H9 (cell line): ENCODE measurements at regions not wholly inside any gene's neighbourhood (a gene's known extent, or its start where the extent isn't known, plus 50 kb on each side); places are given as distances from the start of the nearest gene placed in this dataset.

Source experiments
- DNase-seq: peaks from one replicate; pipeline ENCODE4 v3.0.0-alpha.2; 2017
- H2AFZ ChIP-seq: one replicate; pipeline ENCODE4 v1.6.1; 2013; ENCODE audit warnings: mild to moderate bottlenecking, low read length, control low read depth, moderate library complexity
- H2AK5ac ChIP-seq: 2 replicates; pipeline ENCODE4 v1.6.1; 2013; ENCODE audit warnings: low read length, control low read depth, mixed read lengths; ENCODE audit not compliant: insufficient read length
- H2BK120ac ChIP-seq: one replicate; pipeline ENCODE4 v1.6.1; 2013; ENCODE audit warnings: low read depth, mild to moderate bottlenecking, low read length, control low read depth, inconsistent platforms; ENCODE audit not compliant: poor library complexity, severe bottlenecking
- H2BK12ac ChIP-seq: 2 replicates; pipeline ENCODE4 v1.6.1; 2013; ENCODE audit warnings: low read length, control low read depth, mixed read lengths, low read depth; ENCODE audit not compliant: insufficient read length
- H2BK15ac ChIP-seq: 2 replicates; pipeline ENCODE4 v1.6.1; 2013; ENCODE audit warnings: low read depth, low read length, control low read depth
- H2BK20ac ChIP-seq: one replicate; pipeline ENCODE4 v1.6.1; 2013; ENCODE audit warnings: low read depth, mild to moderate bottlenecking, low read length, control low read depth, inconsistent platforms; ENCODE audit not compliant: poor library complexity, severe bottlenecking
- H2BK5ac ChIP-seq: 2 replicates; pipeline ENCODE4 v1.6.1; 2013; ENCODE audit warnings: low read length, control low read depth, mixed read lengths; ENCODE audit not compliant: insufficient read length
- H3K14ac ChIP-seq: 2 replicates; pipeline ENCODE4 v1.6.1; 2013; ENCODE audit warnings: low read length, control low read depth; ENCODE audit not compliant: insufficient read depth
- H3K18ac ChIP-seq: 2 replicates; pipeline ENCODE4 v1.6.1; 2013; ENCODE audit warnings: low read depth, mild to moderate bottlenecking, mixed read lengths, low read length, control low read depth; ENCODE audit not compliant: insufficient read length
- H3K23ac ChIP-seq: 2 replicates; pipeline ENCODE4 v1.6.1; 2013; ENCODE audit warnings: low read length, control low read depth, mixed read lengths, low read depth; ENCODE audit not compliant: insufficient read length
- H3K23me2 ChIP-seq: 2 replicates; pipeline ENCODE4 v1.6.1; 2013; ENCODE audit warnings: low read depth, mild to moderate bottlenecking, mixed read lengths, low read length, control low read depth; ENCODE audit not compliant: insufficient read length, poor library complexity, severe bottlenecking
- H3K27ac ChIP-seq: 2 replicates; pipeline ENCODE4 v1.5.1; 2013; ENCODE audit warnings: low read length, control low read depth, mixed read lengths, low read depth; ENCODE audit not compliant: insufficient read length
- H3K27me3 ChIP-seq: 2 replicates; pipeline ENCODE4 v1.6.1; 2013; ENCODE audit warnings: low read length, control low read depth, inconsistent platforms; ENCODE audit not compliant: insufficient read depth
- H3K4ac ChIP-seq: 2 replicates; pipeline ENCODE4 v1.6.1; 2013; ENCODE audit warnings: low read depth, mild to moderate bottlenecking, control low read depth, inconsistent platforms, low read length, moderate library complexity
- H3K4me1 ChIP-seq: 2 replicates; pipeline ENCODE4 v1.6.1; 2013; ENCODE audit warnings: low read length, control low read depth, inconsistent platforms; ENCODE audit not compliant: insufficient read depth
- H3K4me2 ChIP-seq: 2 replicates; pipeline ENCODE4 v1.6.1; 2013; ENCODE audit warnings: low read length, control low read depth, mixed read lengths; ENCODE audit not compliant: insufficient read length, insufficient read depth
- H3K56ac ChIP-seq: 2 replicates; pipeline ENCODE4 v1.6.1; 2013; ENCODE audit warnings: low read depth, mild to moderate bottlenecking, mixed read lengths, low read length, control low read depth; ENCODE audit not compliant: insufficient read length
- H3K79me1 ChIP-seq: 2 replicates; pipeline ENCODE4 v1.6.1; 2013; ENCODE audit warnings: low read depth, mild to moderate bottlenecking, moderate library complexity, low read length, control low read depth, inconsistent platforms; ENCODE audit not compliant: insufficient read depth, poor library complexity, severe bottlenecking
- H3K79me2 ChIP-seq: 2 replicates; pipeline ENCODE4 v1.6.1; 2013; ENCODE audit warnings: low read length, control low read depth, inconsistent platforms; ENCODE audit not compliant: insufficient read depth
- H3K9ac ChIP-seq: 2 replicates; pipeline ENCODE4 v1.6.1; 2013; ENCODE audit warnings: low read length, control low read depth, mixed read lengths; ENCODE audit not compliant: insufficient read length; ENCODE audit errors: extremely low read depth
- H3K9me3 ChIP-seq: one replicate; pipeline ENCODE4 v1.6.1; 2013; ENCODE audit warnings: low read depth, low read length, inconsistent platforms; ENCODE audit not compliant: control insufficient read depth
- H3T11ph ChIP-seq: one replicate; pipeline ENCODE4 v1.6.1; 2013; ENCODE audit warnings: mild to moderate bottlenecking, low read length, control low read depth, inconsistent platforms
- H4K20me1 ChIP-seq: one replicate; pipeline ENCODE4 v1.6.1; 2013; ENCODE audit not compliant: control insufficient read depth, insufficient read length, insufficient read depth
- H4K5ac ChIP-seq: 2 replicates; pipeline ENCODE4 v1.6.1; 2013; ENCODE audit warnings: low read depth, mild to moderate bottlenecking, mixed read lengths, low read length, control low read depth; ENCODE audit not compliant: insufficient read length
- H4K8ac ChIP-seq: replicated peaks from 2 replicates; pipeline ENCODE4 v1.6.1; 2013; ENCODE audit warnings: low read length, control low read depth, mixed read lengths, low read depth; ENCODE audit not compliant: insufficient read length
- H4K91ac ChIP-seq: 2 replicates; pipeline ENCODE4 v1.6.1; 2013; ENCODE audit warnings: low read depth, mild to moderate bottlenecking, moderate library complexity, mixed read lengths, low read length, control low read depth; ENCODE audit not compliant: insufficient read length
- H3K27ac Mint-ChIP-seq, 3 experiments: 2 replicates in 2 of 3; 3 replicates in 1 of 3; pipeline ENCODE4 v1.8.0; 2020 to 2021; ENCODE audit warnings: mixed read lengths in 3 of 3, mild to moderate bottlenecking in 1 of 3, moderate library complexity in 1 of 3
- H3K27me3 Mint-ChIP-seq: 2 replicates; pipeline ENCODE4 v1.8.0; 2021; ENCODE audit warnings: low read depth, mild to moderate bottlenecking, moderate library complexity, mixed read lengths
- H3K36me3 Mint-ChIP-seq, 3 experiments: 2 replicates in 2 of 3; 3 replicates in 1 of 3; pipeline ENCODE4 v1.8.0; 2020 to 2021; ENCODE audit warnings: low read depth in 3 of 3, mixed read lengths in 3 of 3; ENCODE audit not compliant: insufficient read depth in 1 of 3
- H3K4me1 Mint-ChIP-seq, 2 experiments: 2 replicates each; pipeline ENCODE4 v1.8.0; 2020; ENCODE audit warnings: mixed read lengths in 2 of 2
- H3K4me3 Mint-ChIP-seq, 2 experiments: 2 replicates in 1 of 2; 3 replicates in 1 of 2; pipeline ENCODE4 v1.8.0; 2020 to 2021; ENCODE audit warnings: mild to moderate bottlenecking in 2 of 2, mixed read lengths in 2 of 2, moderate library complexity in 1 of 2
- H3K9me3 Mint-ChIP-seq, 2 experiments: 2 replicates in 1 of 2; 3 replicates in 1 of 2; pipeline ENCODE4 v1.8.0; 2020; ENCODE audit warnings: mild to moderate bottlenecking in 2 of 2, mixed read lengths in 2 of 2, moderate library complexity in 1 of 2
- WGBS: extraction: QIAGEN DNeasy Blood & Tissue Kit; methylation state at CpG from one replicate; pipeline ENCODE4 v1.1.7; 2013; ENCODE audit warnings: missing lambda C conversion rate, low lambda C conversion rate, mixed read lengths; ENCODE audit not compliant: insufficient read length; ENCODE audit errors: extremely low coverage; 5-methylcytosine and 5-hydroxymethylcytosine counted together
- TF ChIP-seq, protein P1 (sequence below): fragments of 200-600 bp; sonication (generic); conservative IDR thresholded peaks from 3 replicates; pipeline ENCODE4 v1.8.0; 2021; ENCODE audit warnings: antibody characterized with exemption, mild to moderate bottlenecking

DNA sequence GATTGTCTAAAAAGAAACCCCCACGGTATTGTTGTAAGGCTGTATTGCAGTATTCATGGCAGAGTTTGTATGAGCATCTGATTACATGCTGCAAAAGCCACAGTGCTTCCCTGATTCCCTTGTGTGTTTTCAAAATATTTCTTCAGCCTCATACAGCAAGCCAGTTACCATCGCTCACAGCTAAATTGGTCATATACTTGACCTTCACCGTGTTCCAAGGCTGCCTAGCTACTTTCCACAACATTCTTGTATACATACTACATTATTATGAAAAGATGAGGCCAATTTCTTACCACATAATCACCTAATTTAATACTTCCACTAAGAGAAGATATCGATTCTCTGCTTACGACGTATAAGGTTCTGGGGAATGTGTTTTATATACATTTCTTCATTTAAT is 576.3 kb upstream of the CNTNAP5 start:
- peaks cover 0 to 5% (median 0%) of the 10 kb centered on the region in 3 experiments; a peak in 1 of 7 replicates for H3K36me3 Mint-ChIP-seq
- no peak overlapping the region for H3K27ac Mint-ChIP-seq
- no peak overlapping the region for H3K4me3 Mint-ChIP-seq
- no peak overlapping the region for H3K4me2 ChIP-seq
- H4K8ac ChIP-seq, result no peak overlapping the region
- H2AK5ac ChIP-seq, result no peak overlapping the region
- no peaks in the 10 kb centered on the region for H3K9me3 ChIP-seq
- no peaks in the 10 kb centered on the region for H3K4me1 ChIP-seq
- H3T11ph ChIP-seq, result no peak overlapping the region
- no peak overlapping the region for H3K9ac ChIP-seq
- no peak overlapping the region for H2BK5ac ChIP-seq
- H3K27me3 ChIP-seq, result no peaks in the 10 kb centered on the region
- no peak overlapping the region for H3K23ac ChIP-seq
- H2BK15ac ChIP-seq, result no peak overlapping the region
- H4K20me1 ChIP-seq, result no peaks in the 10 kb centered on the region
- no peak overlapping the region for H3K18ac ChIP-seq
- H3K79me2 ChIP-seq, result no peaks in the 10 kb centered on the region
- H2AFZ ChIP-seq, result no peak overlapping the region
- no CpG with 5 or more reads among the region's 6 CpGs for WGBS
- H3K14ac ChIP-seq, result no peak overlapping the region
- no peak overlapping the region for H4K91ac ChIP-seq
- no peaks in the 10 kb centered on the region for H3K79me1 ChIP-seq
- H2BK120ac ChIP-seq, result no peak overlapping the region
- no peak overlapping the region for H3K27ac ChIP-seq
- H3K9me3 Mint-ChIP-seq, result peaks cover 0 to 2% of the 10 kb centered on the region in 2 experiments; a peak in 1 of 5 replicates
- no peak overlapping the region for H2BK20ac ChIP-seq
- DNase-seq, result no peak
- TF ChIP-seq, protein P1, sequence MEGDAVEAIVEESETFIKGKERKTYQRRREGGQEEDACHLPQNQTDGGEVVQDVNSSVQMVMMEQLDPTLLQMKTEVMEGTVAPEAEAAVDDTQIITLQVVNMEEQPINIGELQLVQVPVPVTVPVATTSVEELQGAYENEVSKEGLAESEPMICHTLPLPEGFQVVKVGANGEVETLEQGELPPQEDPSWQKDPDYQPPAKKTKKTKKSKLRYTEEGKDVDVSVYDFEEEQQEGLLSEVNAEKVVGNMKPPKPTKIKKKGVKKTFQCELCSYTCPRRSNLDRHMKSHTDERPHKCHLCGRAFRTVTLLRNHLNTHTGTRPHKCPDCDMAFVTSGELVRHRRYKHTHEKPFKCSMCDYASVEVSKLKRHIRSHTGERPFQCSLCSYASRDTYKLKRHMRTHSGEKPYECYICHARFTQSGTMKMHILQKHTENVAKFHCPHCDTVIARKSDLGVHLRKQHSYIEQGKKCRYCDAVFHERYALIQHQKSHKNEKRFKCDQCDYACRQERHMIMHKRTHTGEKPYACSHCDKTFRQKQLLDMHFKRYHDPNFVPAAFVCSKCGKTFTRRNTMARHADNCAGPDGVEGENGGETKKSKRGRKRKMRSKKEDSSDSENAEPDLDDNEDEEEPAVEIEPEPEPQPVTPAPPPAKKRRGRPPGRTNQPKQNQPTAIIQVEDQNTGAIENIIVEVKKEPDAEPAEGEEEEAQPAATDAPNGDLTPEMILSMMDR, result no peak
- H3K27me3 Mint-ChIP-seq, result no peaks in the 10 kb centered on the region
- H2BK12ac ChIP-seq, result no peak overlapping the region
- H4K5ac ChIP-seq, result no peak overlapping the region
- peaks cover 0 to 4% of the 10 kb centered on the region in 2 experiments; a peak in 3 of 4 replicates for H3K4me1 Mint-ChIP-seq
- H3K56ac ChIP-seq, result no peak overlapping the region
- no peak overlapping the region for H3K4ac ChIP-seq
- no peaks in the 10 kb centered on the region for H3K23me2 ChIP-seq
